Cerebellar nuclear complex (tissue), 1 donor: ENCODE measurements at regions not wholly inside any gene's neighbourhood (a gene's known extent, or its start where the extent isn't known, plus 50 kb on each side); places are given as distances from the start of the nearest gene placed in this dataset.
"Not testable (repeated sequence)": the region's sequence is repeated elsewhere in the genome, so short reads cannot be mapped to it uniquely, and the experiment has no call there.

Experiments
- DNase-seq, 2 experiments: peaks; one replicate each; lab custom pipeline; 2025; lab: John Stamatoyannopoulos, UW

- no peak for DNase-seq
Observed at GRCh38 chr5:21051945-21052344, 1063.9 kb upstream of the CDH18 start.

GRCh38 chr5:21049901-21050300 is 1061.9 kb upstream of the CDH18 start:
- DNase-seq: no peak

- DNase-seq: no peak
Observed at GRCh38 chr5:21030981-21031380, 1043.0 kb upstream of the CDH18 start.

- DNase-seq: no peak
Observed at GRCh38 chr5:21024966-21025365, 1037.0 kb upstream of the CDH18 start.

- no peak for DNase-seq
Observed at GRCh38 chr5:21013237-21013636, 1025.2 kb upstream of the CDH18 start.

- no peak for DNase-seq
Observed at GRCh38 chr5:21007781-21008180, 1019.8 kb upstream of the CDH18 start.

- not testable (repeated sequence) for DNase-seq
Observed at GRCh38 chr5:20988933-20989332, 1000.9 kb upstream of the CDH18 start.

GRCh38 chr5:20985754-20986153 is 997.8 kb upstream of the CDH18 start:
- no peak for DNase-seq

- no peak for DNase-seq
Observed at GRCh38 chr5:20974426-20974825, 986.4 kb upstream of the CDH18 start.

- DNase-seq: no peak
Observed at GRCh38 chr5:20972419-20972925, 984.5 kb upstream of the CDH18 start.

GRCh38 chr5:20959347-20959746 is 971.3 kb upstream of the CDH18 start:
- DNase-seq: no peak

- DNase-seq: no peak
Observed at GRCh38 chr5:20958641-20959040, 970.6 kb upstream of the CDH18 start.

- no peak for DNase-seq
Observed at GRCh38 chr5:20956134-20956533, 968.1 kb upstream of the CDH18 start.

GRCh38 chr5:20949636-20950035 is 961.6 kb upstream of the CDH18 start:
- DNase-seq: no peak

GRCh38 chr5:20943183-20943971 is 955.4 kb upstream of the CDH18 start:
- DNase-seq: not testable (repeated sequence)

- not testable (repeated sequence) for DNase-seq
Observed at GRCh38 chr5:20942603-20943002, 954.6 kb upstream of the CDH18 start.

- DNase-seq: not testable (repeated sequence)
Observed at GRCh38 chr5:20940786-20941185, 952.8 kb upstream of the CDH18 start.

GRCh38 chr5:20890936-20891335 is 902.9 kb upstream of the CDH18 start:
- DNase-seq: not testable (repeated sequence)

- DNase-seq: not testable (repeated sequence)
Observed at GRCh38 chr5:20875726-20876125, 887.7 kb upstream of the CDH18 start.

- DNase-seq: not testable (repeated sequence)
Observed at GRCh38 chr5:20865892-20866291, 877.9 kb upstream of the CDH18 start.

- DNase-seq: no peak
Observed at GRCh38 chr5:20833081-20833627, 845.2 kb upstream of the CDH18 start.

- no peak for DNase-seq
Observed at GRCh38 chr5:20832204-20833080, 844.4 kb upstream of the CDH18 start.
